Central memory CD8-positive, alpha-beta T cell (primary cell): ENCODE measurements at regions not wholly inside any gene's neighbourhood (a gene's known extent, or its start where the extent isn't known, plus 50 kb on each side); places are given as distances from the start of the nearest gene placed in this dataset.
"Not testable (repeated sequence)": the region's sequence is repeated elsewhere in the genome, so short reads cannot be mapped to it uniquely, and the experiment has no call there.

ENCODE experiments used
- ATAC-seq: fragments of 150-1000 bp; cut with Tn5 transposase; replicated peaks from 2 replicates; pipeline ENCODE4 v1.10.0; 2022; ENCODE audit warnings: mild to moderate bottlenecking, moderate FRiP score, moderate number of reproducible peaks; ENCODE audit not compliant: poor library complexity, severe bottlenecking; ENCODE audit errors: extremely low read depth
- DNase-seq, 2 donors: peaks; one replicate each; pipeline ENCODE4 v3.0.0; 2021; ENCODE audit warnings: low spot score in 2 of 2
- H3K27ac Mint-ChIP-seq: one replicate; pipeline ENCODE4 v1.8.0; 2022; ENCODE audit warnings: low read depth, mild to moderate bottlenecking, moderate library complexity, mixed read lengths
- H3K27me3 Mint-ChIP-seq: one replicate; pipeline ENCODE4 v1.8.0; 2022; ENCODE audit warnings: mixed read lengths
- H3K36me3 Mint-ChIP-seq: one replicate; pipeline ENCODE4 v1.8.0; 2022; ENCODE audit warnings: mild to moderate bottlenecking, moderate library complexity, mixed read lengths; ENCODE audit not compliant: insufficient read depth
- H3K4me1 Mint-ChIP-seq: one replicate; pipeline ENCODE4 v1.8.0; 2022; ENCODE audit warnings: mixed read lengths
- H3K4me3 Mint-ChIP-seq: one replicate; pipeline ENCODE4 v1.8.0; 2022; ENCODE audit warnings: mild to moderate bottlenecking, moderate library complexity, mixed read lengths
- H3K9me3 Mint-ChIP-seq: one replicate; pipeline ENCODE4 v1.8.0; 2022; ENCODE audit warnings: mixed read lengths

DNA sequence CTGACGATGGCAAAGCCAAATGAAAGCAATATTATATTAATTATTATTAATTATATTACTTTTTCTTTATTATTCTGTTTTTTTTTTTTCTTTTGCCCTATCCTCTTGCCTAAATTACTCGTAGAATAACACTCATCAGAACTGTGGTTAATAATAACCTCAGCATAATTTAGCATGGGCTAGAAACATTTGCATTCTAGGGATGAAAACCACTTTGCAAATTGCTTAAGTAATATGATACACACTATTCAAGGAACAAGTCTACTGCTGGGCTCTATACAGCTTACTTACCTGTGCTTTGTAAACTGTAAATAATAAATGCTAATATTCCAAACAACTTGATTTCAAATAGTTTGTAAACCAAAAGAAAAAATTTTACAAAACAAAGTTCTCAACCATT, 375.8 kb downstream of the HGF start:
- no peak overlapping the region for H3K4me3 Mint-ChIP-seq
- no peaks in the 10 kb centered on the region for H3K4me1 Mint-ChIP-seq
- H3K27me3 Mint-ChIP-seq, result no peaks in the 10 kb centered on the region
- H3K27ac Mint-ChIP-seq, result no peak overlapping the region
- DNase-seq (no peak), ATAC-seq (no peak)
- H3K9me3 Mint-ChIP-seq, result peaks cover 5% of the 10 kb centered on the region
- no peaks in the 10 kb centered on the region for H3K36me3 Mint-ChIP-seq

DNA sequence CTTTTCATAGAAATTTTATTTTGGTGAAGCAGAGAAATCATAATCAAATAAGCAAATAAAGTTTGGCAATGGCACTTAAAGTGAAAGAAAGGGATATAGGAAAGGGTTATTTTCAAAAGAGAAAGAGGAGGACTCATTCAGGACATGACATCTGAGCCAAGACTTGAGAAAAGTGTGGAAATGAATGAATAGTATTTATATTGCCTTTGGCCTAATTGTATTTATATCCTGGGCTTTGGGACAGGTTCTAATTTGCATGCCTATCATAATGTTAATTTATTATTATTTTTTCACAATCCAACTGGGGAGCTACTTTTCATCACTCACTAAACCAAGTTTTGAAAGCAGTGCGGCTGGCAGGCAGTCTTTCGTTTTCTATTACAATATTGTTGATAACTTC, 376.8 kb downstream of the HGF start:
- Mint-ChIP-seq H3K4me1 (no peaks in the 10 kb centered on the region), H3K4me3 (no peak overlapping the region), H3K27ac (no peak overlapping the region), H3K9me3 (peaks cover 5% of the 10 kb centered on the region), H3K27me3 (no peaks in the 10 kb centered on the region), H3K36me3 (no peaks in the 10 kb centered on the region)
- no peak for ATAC-seq
- DNase-seq, result no peak

DNA sequence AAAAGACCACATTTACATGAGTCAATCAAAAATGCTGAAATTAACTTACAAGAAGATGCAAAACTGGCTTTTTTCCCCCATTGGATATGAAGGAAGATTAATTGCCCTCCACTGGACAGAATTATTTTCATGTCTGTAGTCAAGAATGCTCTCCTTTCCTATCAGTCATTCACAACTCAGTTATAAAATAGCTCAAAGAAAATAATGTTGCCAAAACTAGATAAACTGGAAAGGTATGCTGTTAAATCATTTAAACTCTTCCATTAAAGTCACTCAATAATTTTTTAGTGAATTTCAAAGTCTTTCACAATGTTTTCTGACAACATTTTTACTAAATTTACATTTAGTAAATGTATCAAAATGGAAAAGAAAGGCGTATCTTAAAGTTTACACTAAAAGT, 384.5 kb downstream of the HGF start:
- no peak overlapping the region for H3K27ac Mint-ChIP-seq

DNA sequence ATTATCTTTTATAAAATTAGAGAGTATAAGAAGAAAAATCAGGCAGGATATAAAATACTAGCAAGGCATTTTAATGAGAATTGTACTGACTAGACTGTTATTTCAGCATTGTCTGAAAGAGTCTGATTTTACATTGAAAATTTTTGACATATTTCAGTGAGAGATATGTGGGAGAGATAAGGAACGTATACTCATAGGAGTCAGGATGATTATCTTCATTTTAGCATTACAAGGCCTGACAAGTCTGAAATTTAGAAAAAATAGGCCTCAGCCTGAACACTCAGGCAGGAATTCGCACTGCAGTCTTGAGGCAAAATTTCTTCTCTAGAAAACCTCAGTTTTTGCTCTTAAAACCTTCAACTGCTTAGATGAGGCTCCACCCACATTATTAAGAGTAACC, 386.0 kb downstream of the HGF start:
- no peaks in the 10 kb centered on the region for H3K4me1 Mint-ChIP-seq
- H3K9me3 Mint-ChIP-seq, result peaks cover 24% of the 10 kb centered on the region
- ATAC-seq (no peak), DNase-seq (no peak)
- H3K36me3 Mint-ChIP-seq, result no peaks in the 10 kb centered on the region
- no peak overlapping the region for H3K4me3 Mint-ChIP-seq
- no peaks in the 10 kb centered on the region for H3K27me3 Mint-ChIP-seq
- H3K27ac Mint-ChIP-seq, result no peak overlapping the region

More for the DNA sequence above, 384.5 kb downstream of the HGF start:
- Mint-ChIP-seq H3K36me3 (no peaks in the 10 kb centered on the region), H3K27me3 (no peaks in the 10 kb centered on the region), H3K9me3 (peaks cover 24% of the 10 kb centered on the region), H3K4me1 (no peaks in the 10 kb centered on the region), H3K4me3 (no peak overlapping the region)
- ATAC-seq (no peak), DNase-seq (no peak)

DNA sequence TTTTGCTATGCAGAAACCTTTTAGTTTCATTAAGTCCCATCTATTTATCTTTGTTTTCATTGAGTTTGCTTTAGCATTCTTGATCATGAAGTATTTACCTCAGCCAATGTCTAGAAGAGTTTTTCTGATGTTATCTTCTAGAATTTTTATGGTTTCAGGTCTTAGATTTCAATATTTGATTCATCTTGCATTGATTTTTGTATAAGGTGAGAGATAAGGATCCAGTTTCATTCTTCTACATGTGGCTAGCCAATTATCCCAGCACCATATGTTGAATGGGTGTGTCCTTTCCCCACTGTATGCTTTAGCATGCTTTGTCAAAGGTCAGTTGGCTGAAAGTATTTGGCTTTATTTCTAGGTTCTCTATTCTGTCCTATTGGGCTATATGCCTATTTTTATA, 395.2 kb downstream of the HGF start:
- DNase-seq, H3K4me3 Mint-ChIP-seq, H3K9me3 Mint-ChIP-seq, H3K27me3 Mint-ChIP-seq, H3K4me1 Mint-ChIP-seq, H3K36me3 Mint-ChIP-seq, H3K27ac Mint-ChIP-seq, ATAC-seq: not testable (repeated sequence)

DNA sequence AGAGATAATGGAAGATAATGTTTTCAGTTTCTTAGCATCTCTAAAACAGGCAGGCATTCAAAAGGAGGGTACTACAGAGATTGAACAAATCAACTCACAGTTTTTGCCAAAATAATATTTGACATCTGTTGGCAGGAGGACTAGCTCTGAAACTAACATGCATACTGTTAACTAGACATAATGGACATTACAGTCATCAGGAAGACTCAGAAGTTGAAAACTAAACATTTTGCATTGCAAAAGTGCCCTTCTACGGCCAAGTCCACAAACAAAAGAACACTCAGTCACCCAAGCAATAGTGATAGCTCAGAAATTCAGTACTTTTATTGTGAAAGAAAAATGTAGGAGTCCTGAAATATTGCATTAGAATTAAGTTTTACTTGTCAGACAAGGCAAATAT, 399.0 kb downstream of the HGF start:
- Mint-ChIP-seq H3K27ac (no peak overlapping the region), H3K9me3 (no peaks in the 10 kb centered on the region), H3K4me1 (no peaks in the 10 kb centered on the region), H3K4me3 (no peak overlapping the region), H3K36me3 (no peaks in the 10 kb centered on the region), H3K27me3 (no peaks in the 10 kb centered on the region)
- ATAC-seq (no peak), DNase-seq (no peak)

DNA sequence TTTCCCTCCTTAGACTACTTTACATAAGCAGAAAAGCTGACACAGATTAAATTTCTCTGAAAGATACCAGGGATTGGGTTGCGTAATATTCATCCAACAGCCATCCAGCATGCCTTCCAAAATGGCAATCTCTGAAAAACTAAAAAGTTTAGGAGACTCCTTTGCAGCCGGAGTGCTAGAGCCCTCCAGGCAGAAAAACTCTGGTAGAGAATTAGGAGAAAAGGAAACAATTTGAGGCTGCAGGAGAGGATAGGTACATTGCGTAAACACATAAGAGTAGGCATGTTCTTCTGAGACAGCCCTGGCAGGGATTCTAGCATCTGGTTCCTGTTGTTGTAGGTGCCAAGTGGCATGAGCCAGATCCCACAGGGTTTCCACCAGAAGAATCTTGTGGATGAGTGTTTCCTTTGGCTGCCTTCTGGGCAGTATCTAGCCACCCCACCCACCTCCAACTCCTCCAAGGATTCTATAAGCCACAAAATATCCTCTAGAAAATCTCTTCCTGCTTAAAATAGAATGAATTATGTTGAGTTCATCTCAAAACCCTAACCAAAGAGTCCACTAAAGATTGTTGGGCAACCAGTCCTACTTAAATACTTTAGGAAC, 402.4 kb downstream of the HGF start:
- Mint-ChIP-seq H3K36me3 (no peaks in the 10 kb centered on the region), H3K27ac (no peak overlapping the region), H3K27me3 (no peaks in the 10 kb centered on the region), H3K4me3 (no peak overlapping the region), H3K9me3 (peaks cover 7% of the 10 kb centered on the region), H3K4me1 (no peaks in the 10 kb centered on the region)
- DNase-seq (no peak), ATAC-seq (no peak)

DNA sequence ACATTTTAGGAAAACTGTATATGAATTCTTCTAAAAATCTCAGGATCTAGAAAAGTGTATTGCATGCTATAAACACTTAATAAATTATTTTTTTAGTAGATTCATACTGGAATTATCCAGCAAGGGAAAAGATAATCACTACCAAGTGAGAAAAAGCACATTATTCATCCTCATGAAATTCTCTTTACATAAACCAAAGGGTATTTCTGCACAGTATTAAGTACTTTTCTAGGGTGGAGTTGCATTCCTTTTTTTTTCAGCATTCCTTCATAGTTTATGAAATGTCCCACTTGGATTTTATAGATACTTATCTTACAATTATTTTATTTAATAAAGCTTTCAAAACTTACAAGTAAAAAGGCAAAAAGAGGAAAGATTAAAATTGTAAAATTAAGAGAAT, 403.3 kb downstream of the HGF start:
- no peak for ATAC-seq
- no peak overlapping the region for H3K27ac Mint-ChIP-seq
- H3K27me3 Mint-ChIP-seq, result no peaks in the 10 kb centered on the region
- H3K4me3 Mint-ChIP-seq, result no peak overlapping the region
- H3K4me1 Mint-ChIP-seq, result no peaks in the 10 kb centered on the region
- H3K9me3 Mint-ChIP-seq, result peaks cover 12% of the 10 kb centered on the region
- no peak for DNase-seq
- H3K36me3 Mint-ChIP-seq, result no peaks in the 10 kb centered on the region

DNA sequence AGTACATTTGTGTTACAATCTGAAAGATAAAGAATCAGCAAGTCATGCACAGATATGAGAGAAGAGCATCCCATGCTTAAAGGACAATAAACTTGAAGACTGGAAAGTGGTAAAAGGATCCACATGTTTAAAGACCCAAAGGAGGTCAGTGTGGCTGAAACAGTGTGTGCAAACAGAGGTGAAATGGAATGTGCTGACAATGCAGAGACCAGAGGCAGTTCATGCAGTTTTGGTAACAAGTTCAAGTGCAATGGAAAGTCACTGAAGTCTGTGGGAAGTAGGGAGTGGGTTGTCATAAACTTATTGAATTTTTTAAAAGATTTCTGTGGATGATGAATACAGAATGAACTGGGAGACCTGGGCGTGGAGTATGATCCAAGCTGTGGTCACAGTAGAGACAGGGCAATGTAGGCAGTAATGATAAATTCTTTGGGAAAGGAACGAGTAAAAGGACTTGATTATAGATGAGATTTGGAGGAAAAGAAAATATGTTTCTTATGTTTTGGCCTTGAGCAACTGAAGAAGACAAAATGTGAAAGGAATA, 408.0 kb downstream of the HGF start:
- ATAC-seq (no peak), DNase-seq (no peak)
- no peaks in the 10 kb centered on the region for H3K4me1 Mint-ChIP-seq
- H3K9me3 Mint-ChIP-seq, result peaks cover 26% of the 10 kb centered on the region
- no peaks in the 10 kb centered on the region for H3K27me3 Mint-ChIP-seq
- H3K27ac Mint-ChIP-seq, result no peak overlapping the region
- no peak overlapping the region for H3K4me3 Mint-ChIP-seq
- H3K36me3 Mint-ChIP-seq, result no peaks in the 10 kb centered on the region

DNA sequence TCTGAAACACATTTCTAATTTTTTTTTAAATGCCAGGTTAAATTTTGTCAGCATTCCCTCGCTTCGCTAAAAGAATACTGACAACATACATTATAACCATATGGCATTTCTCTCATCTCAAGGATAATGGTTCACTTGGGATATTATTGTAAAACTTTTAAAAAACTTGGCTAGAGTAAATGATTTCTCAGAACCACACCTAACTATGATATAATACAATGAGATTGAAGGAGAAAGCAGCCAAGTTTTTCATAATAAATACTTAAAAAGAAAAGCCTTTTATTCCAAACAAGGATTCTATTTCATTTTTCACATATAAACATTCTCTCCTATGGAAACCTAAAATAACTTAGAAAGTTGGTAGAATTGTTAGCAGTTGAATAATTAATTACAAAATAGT, 413.9 kb downstream of the HGF start:
- DNase-seq (no peak), ATAC-seq (no peak)
- Mint-ChIP-seq H3K36me3 (no peaks in the 10 kb centered on the region), H3K4me3 (no peak overlapping the region), H3K4me1 (no peaks in the 10 kb centered on the region), H3K9me3 (peaks cover 30% of the 10 kb centered on the region), H3K27me3 (no peaks in the 10 kb centered on the region), H3K27ac (no peak overlapping the region)

DNA sequence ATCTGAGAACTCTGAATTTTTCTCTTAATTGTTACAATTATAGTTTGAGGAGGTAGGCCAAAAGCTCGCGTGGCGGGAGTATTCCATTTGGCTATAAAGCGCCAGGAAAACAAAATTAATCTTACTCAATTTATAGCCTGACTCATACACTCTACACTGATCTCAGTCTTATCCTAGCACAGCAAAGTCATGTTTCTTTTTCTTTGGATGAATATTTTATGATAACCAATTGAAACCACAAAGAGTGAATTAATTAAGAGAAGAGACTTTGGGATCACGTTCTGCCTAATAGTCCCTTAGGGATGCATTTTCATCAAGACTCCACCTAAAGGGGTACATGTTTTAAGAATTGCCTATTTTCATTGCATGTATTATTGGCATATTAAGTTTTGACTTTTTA, 420.8 kb downstream of the HGF start:
- H3K36me3 Mint-ChIP-seq, result no peaks in the 10 kb centered on the region
- no peaks in the 10 kb centered on the region for H3K27me3 Mint-ChIP-seq
- H3K4me3 Mint-ChIP-seq, result no peak overlapping the region
- ATAC-seq, result no peak
- DNase-seq, result no peak
- peaks cover 30% of the 10 kb centered on the region for H3K9me3 Mint-ChIP-seq
- H3K27ac Mint-ChIP-seq, result no peak overlapping the region
- no peaks in the 10 kb centered on the region for H3K4me1 Mint-ChIP-seq

DNA sequence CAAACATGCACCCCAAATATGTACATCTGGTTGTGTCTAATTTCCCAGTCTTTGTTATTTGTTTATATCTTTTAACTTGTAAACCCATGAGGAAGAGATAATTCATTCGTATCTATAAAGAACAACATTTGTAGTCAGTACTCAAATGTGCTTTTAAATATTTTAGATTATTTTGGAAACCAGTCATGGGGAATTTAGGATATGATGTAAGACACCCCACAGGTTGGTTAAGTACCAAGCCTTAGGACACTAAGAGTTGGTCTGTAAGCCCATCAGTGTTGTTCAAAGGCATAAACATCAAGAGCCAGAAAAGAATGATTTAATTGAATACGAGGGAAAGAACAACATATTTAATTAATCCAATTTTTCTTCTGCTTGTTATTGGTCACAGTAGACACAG, 421.1 kb upstream of the SEMA3C start:
- no peak for DNase-seq
- ATAC-seq, result no peak
- Mint-ChIP-seq H3K27ac (no peak overlapping the region), H3K9me3 (peaks cover 13% of the 10 kb centered on the region), H3K4me3 (no peak overlapping the region), H3K27me3 (no peaks in the 10 kb centered on the region), H3K4me1 (no peaks in the 10 kb centered on the region), H3K36me3 (no peaks in the 10 kb centered on the region)

DNA sequence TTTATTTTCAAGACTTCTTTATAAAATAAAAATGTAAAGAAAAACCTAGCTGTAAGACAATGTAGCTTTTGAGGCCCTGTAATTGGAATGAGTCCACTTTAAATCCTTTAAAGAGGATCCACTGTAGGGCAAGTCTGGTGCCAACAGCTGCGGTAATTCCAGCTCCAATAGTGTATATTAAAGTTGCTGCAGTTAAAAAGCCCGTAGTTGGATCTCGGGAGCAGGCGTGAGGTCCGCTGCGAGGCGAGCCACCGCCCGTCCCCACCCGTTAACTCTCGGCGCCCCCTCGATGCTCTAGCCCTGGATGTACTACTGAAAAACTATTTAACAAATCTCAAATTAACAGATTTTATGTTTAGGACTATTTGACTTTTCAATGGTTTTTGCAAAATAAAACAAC, 414.7 kb upstream of the SEMA3C start:
- Mint-ChIP-seq H3K4me3 (no peak overlapping the region), H3K27me3 (no peaks in the 10 kb centered on the region), H3K4me1 (no peaks in the 10 kb centered on the region), H3K36me3 (no peaks in the 10 kb centered on the region), H3K9me3 (peaks cover 16% of the 10 kb centered on the region), H3K27ac (no peak overlapping the region)
- DNase-seq, result no peak
- ATAC-seq, result no peak

DNA sequence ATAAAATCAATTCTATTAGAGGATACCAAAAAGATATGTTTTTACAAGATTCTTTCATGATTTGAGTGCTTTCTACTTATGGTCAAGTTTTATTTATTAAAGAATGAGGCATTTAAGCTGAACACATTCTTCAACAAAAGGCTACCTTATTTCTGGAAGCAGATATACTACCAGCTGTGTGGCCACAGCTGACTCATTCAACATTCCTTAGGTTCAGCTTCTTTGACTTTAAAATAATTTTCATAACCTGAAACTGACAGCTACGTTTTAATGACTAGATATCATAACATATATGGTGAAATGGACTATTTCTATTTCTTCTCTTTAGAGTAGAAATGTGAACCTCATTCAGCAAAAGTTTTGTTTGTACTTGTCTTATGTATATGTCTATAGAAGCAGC, 414.2 kb upstream of the SEMA3C start:
- Mint-ChIP-seq H3K27me3 (no peaks in the 10 kb centered on the region), H3K27ac (no peak overlapping the region), H3K36me3 (no peaks in the 10 kb centered on the region)

More for the DNA sequence above, 414.2 kb upstream of the SEMA3C start:
- DNase-seq (no peak), ATAC-seq (no peak)
- Mint-ChIP-seq H3K4me1 (no peaks in the 10 kb centered on the region), H3K4me3 (no peak overlapping the region), H3K9me3 (peaks cover 16% of the 10 kb centered on the region)
